ENCODE measurements at regions not wholly inside any gene's neighbourhood (a gene's known extent, or its start where the extent isn't known, plus 50 kb on each side); places are given as distances from the start of the nearest gene placed in this dataset.

GRCh38 chr5:91794856-91795548 is 411.9 kb upstream of the ARRDC3 start (continued):
- TF ChIP-seq ETS1 (IDR thresholded peaks at IDR 0.05) (no peak), ZNF331 (CRISPR knock-in tag; IDR thresholded peaks at IDR 0.05; ENCODE audit: low read depth) (no peak)
- TF ChIP-seq, protein P1, sequence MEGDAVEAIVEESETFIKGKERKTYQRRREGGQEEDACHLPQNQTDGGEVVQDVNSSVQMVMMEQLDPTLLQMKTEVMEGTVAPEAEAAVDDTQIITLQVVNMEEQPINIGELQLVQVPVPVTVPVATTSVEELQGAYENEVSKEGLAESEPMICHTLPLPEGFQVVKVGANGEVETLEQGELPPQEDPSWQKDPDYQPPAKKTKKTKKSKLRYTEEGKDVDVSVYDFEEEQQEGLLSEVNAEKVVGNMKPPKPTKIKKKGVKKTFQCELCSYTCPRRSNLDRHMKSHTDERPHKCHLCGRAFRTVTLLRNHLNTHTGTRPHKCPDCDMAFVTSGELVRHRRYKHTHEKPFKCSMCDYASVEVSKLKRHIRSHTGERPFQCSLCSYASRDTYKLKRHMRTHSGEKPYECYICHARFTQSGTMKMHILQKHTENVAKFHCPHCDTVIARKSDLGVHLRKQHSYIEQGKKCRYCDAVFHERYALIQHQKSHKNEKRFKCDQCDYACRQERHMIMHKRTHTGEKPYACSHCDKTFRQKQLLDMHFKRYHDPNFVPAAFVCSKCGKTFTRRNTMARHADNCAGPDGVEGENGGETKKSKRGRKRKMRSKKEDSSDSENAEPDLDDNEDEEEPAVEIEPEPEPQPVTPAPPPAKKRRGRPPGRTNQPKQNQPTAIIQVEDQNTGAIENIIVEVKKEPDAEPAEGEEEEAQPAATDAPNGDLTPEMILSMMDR (conservative IDR thresholded peaks at IDR 0.05; ENCODE audit: low read depth in 2 of 2) = no peak

GRCh38 chr5:91794455-91794854 is 411.3 kb upstream of the ARRDC3 start:
- no peaks in the 10 kb centered on the region for H3K36me3 ChIP-seq (ENCODE audit: insufficient read depth)
- TF ChIP-seq EZH2phosphoT487 (IDR thresholded peaks at IDR 0.05; ENCODE audit: unreplicated experiment) = no peak
- no peak for TF ChIP-seq NANOG (IDR thresholded peaks at IDR 0.05; ENCODE audit: borderline replicate concordance)
- TF ChIP-seq, protein P2, sequence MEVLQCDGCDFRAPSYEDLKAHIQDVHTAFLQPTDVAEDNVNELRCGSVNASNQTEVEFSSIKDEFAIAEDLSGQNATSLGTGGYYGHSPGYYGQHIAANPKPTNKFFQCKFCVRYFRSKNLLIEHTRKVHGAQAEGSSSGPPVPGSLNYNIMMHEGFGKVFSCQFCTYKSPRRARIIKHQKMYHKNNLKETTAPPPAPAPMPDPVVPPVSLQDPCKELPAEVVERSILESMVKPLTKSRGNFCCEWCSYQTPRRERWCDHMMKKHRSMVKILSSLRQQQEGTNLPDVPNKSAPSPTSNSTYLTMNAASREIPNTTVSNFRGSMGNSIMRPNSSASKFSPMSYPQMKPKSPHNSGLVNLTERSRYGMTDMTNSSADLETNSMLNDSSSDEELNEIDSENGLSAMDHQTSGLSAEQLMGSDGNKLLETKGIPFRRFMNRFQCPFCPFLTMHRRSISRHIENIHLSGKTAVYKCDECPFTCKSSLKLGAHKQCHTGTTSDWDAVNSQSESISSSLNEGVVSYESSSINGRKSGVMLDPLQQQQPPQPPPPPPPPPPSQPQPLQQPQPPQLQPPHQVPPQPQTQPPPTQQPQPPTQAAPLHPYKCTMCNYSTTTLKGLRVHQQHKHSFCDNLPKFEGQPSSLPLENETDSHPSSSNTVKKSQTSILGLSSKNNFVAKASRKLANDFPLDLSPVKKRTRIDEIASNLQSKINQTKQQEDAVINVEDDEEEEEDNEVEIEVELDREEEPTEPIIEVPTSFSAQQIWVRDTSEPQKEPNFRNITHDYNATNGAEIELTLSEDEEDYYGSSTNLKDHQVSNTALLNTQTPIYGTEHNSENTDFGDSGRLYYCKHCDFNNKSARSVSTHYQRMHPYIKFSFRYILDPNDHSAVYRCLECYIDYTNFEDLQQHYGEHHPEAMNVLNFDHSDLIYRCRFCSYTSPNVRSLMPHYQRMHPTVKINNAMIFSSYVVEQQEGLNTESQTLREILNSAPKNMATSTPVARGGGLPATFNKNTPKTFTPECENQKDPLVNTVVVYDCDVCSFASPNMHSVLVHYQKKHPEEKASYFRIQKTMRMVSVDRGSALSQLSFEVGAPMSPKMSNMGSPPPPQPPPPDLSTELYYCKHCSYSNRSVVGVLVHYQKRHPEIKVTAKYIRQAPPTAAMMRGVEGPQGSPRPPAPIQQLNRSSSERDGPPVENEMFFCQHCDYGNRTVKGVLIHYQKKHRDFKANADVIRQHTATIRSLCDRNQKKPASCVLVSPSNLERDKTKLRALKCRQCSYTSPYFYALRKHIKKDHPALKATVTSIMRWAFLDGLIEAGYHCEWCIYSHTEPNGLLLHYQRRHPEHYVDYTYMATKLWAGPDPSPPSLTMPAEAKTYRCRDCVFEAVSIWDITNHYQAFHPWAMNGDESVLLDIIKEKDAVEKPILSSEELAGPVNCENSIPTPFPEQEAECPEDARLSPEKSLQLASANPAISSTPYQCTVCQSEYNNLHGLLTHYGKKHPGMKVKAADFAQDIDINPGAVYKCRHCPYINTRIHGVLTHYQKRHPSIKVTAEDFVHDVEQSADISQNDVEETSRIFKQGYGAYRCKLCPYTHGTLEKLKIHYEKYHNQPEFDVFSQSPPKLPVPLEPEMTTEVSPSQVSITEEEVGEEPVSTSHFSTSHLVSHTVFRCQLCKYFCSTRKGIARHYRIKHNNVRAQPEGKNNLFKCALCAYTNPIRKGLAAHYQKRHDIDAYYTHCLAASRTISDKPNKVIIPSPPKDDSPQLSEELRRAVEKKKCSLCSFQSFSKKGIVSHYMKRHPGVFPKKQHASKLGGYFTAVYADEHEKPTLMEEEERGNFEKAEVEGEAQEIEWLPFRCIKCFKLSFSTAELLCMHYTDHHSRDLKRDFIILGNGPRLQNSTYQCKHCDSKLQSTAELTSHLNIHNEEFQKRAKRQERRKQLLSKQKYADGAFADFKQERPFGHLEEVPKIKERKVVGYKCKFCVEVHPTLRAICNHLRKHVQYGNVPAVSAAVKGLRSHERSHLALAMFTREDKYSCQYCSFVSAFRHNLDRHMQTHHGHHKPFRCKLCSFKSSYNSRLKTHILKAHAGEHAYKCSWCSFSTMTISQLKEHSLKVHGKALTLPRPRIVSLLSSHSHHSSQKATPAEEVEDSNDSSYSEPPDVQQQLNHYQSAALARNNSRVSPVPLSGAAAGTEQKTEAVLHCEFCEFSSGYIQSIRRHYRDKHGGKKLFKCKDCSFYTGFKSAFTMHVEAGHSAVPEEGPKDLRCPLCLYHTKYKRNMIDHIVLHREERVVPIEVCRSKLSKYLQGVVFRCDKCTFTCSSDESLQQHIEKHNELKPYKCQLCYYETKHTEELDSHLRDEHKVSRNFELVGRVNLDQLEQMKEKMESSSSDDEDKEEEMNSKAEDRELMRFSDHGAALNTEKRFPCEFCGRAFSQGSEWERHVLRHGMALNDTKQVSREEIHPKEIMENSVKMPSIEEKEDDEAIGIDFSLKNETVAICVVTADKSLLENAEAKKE (CRISPR knock-in tag; IDR thresholded peaks at IDR 0.05) = no peak
- no peak for TF ChIP-seq JUNB (IDR thresholded peaks at IDR 0.05; ENCODE audit: unreplicated experiment)
- TF ChIP-seq ZNF331 (CRISPR knock-in tag; IDR thresholded peaks at IDR 0.05; ENCODE audit: low read depth) = no peak
- no peak for TF ChIP-seq POLR2AphosphoS5 (IDR thresholded peaks at IDR 0.05; ENCODE audit: low read depth)
- no peaks in the 10 kb centered on the region; the same call in 2 of the 3 replicates for H3K9me3 Mint-ChIP-seq
- ATAC-seq (no peak), DNase-seq (ENCODE audit: low spot score) (no peak)
- H3K4me1 Mint-ChIP-seq = peaks cover 7% of the 10 kb centered on the region; the same call in 2 of the 3 replicates
- H3K79me2 ChIP-seq (replicated peaks; ENCODE audit: insufficient read depth) = no peaks in the 10 kb centered on the region
- no peak overlapping the region for H3K4me2 ChIP-seq
- no peak overlapping the region for H3K27ac ChIP-seq (ENCODE audit: low read depth)
- no peaks in the 10 kb centered on the region for H3K27me3 ChIP-seq (ENCODE audit: insufficient read depth)
- H4K20me1 ChIP-seq (replicated peaks; ENCODE audit: insufficient read depth) = no peaks in the 10 kb centered on the region
- no peaks in the 10 kb centered on the region for H3K27me3 Mint-ChIP-seq (ENCODE audit: insufficient read depth, low read depth, poor library complexity)
- no peak overlapping the region for H3K4me3 ChIP-seq
- no peaks in the 10 kb centered on the region for H3K9me2 ChIP-seq (ENCODE audit: insufficient read depth)
- no peak overlapping the region for H3K4me3 Mint-ChIP-seq
- no peaks in the 10 kb centered on the region for H3F3A ChIP-seq (replicated peaks; ENCODE audit: low read depth)
- H3K27ac Mint-ChIP-seq = no peak overlapping the region
- no peaks in the 10 kb centered on the region for H3K4me1 ChIP-seq (ENCODE audit: insufficient read depth)
- H3K36me3 Mint-ChIP-seq (ENCODE audit: low read depth) = no peaks in the 10 kb centered on the region
- H2AFZ ChIP-seq = no peak overlapping the region

Data from GM23338 (cell line).